ENCODE measurements at regions not wholly inside any gene's neighbourhood (a gene's known extent, or its start where the extent isn't known, plus 50 kb on each side); places are given as distances from the start of the nearest gene placed in this dataset.

DNA sequence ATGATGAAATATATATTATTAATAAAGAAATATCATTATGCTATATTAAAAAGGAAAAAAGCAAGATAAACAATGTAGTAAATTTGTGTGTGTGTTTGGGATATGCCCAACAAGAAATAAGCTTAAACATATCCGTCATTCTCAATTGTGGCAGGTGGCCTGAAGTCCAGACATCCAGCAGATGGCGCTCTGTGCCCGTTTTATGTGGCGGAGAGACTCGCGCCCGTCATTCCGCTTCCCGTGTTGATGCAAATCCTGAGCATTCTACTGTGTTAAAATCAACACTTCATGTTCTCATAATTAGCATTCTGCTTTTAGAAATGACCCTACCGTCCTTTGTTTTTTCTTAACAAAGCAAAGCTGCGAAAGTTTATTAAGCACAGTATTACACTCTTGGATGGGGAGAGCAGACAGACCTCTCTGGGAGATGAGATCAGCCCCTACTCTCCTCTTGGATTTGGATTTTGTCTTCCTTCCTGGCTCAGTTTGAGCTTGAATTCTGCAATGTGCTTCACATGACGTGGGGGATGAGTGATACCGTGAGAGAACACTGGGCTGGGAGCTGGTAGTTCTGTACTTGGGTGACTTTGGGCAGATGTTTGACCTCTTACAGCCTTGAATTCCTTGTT lies 125.8 kb downstream of the MCHR2 start:
- peak; percentile 61 to 75 for DNase-seq (ENCODE audit: low read depth in 2 of 2)

Measured in activated CD4-positive, alpha-beta T cell treated with anti-CD3 and anti-CD28 coated beads for 24 hours (primary cell).